ENCODE measurements at regions not wholly inside any gene's neighbourhood (a gene's known extent, or its start where the extent isn't known, plus 50 kb on each side); places are given as distances from the start of the nearest gene placed in this dataset.

DNA sequence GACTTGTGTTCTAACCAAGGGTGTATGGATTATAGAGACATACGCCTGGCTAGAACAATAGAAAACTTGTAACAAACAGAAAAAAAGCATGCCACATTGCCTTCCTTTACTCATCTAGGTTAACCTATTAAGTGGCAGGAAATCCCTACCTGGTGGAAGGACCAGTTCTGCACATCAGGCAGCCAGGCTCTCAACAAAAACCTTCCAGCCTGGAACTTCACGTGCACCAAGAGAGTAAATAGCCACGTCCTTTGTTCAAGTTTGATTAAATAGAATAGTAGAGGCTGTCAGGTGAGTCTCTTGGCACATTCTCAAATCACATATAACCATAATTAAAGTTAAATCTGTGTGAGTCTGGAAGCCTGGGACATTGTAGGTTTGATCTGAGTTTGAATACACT is 85.0 kb upstream of the DPH6 start:
- TF ChIP-seq TAF1 (IDR thresholded peaks at IDR 0.05; ENCODE audit: borderline replicate concordance, insufficient read depth, low read length) (no peak), REST (IDR thresholded peaks at IDR 0.05; ENCODE audit: insufficient read depth in 1 of 2, low read depth in 2 of 2, low read length in 2 of 2) (no peak), POLR2AphosphoS5 (IDR thresholded peaks at IDR 0.05; ENCODE audit: low read depth, low read length) (no peak), SIN3A (IDR thresholded peaks at IDR 0.05; ENCODE audit: borderline replicate concordance, insufficient read depth, low read length) (no peak), FOXP2 (optimal IDR thresholded peaks at IDR 0.05; ENCODE audit: borderline replicate concordance, extremely low read depth, extremely low read length, insufficient read depth) (no peak)

- TF ChIP-seq REST (IDR thresholded peaks at IDR 0.05; ENCODE audit: insufficient read depth in 1 of 2, low read depth in 2 of 2, low read length in 2 of 2), result no peak
These were observed 87.7 kb upstream of the DPH6 start for GRCh38 chr15:35633677-35634076.

GRCh38 chr15:35646790-35647189 is 100.8 kb upstream of the DPH6 start:
- TF ChIP-seq TAF1 (IDR thresholded peaks at IDR 0.05; ENCODE audit: borderline replicate concordance, insufficient read depth, low read length) (no peak), FOXP2 (optimal IDR thresholded peaks at IDR 0.05; ENCODE audit: borderline replicate concordance, extremely low read depth, extremely low read length, insufficient read depth) (no peak), SIN3A (IDR thresholded peaks at IDR 0.05; ENCODE audit: borderline replicate concordance, insufficient read depth, low read length) (no peak), REST (IDR thresholded peaks at IDR 0.05; ENCODE audit: insufficient read depth in 1 of 2, low read depth in 2 of 2, low read length in 2 of 2) (no peak), POLR2AphosphoS5 (IDR thresholded peaks at IDR 0.05; ENCODE audit: low read depth, low read length) (no peak)

DNA sequence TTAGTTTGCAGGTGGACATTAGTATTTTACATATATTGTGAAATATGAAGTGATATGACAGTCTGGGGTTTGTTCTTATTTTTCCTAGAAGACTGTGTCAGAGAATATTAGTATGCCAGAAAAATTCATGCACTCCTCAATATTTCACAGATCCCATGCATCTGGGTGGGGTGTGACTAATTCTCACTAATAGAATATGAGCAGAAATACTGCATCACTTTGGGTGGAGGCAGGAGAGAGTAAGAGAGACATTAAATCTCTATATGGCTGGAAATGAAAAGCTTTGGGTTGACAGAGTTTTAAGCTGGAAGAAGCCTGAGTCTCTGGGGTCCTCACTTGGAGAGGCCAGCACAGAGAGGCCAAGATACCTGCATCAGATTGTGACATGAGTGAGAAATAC is 101.3 kb upstream of the DPH6 start:
- TF ChIP-seq POLR2AphosphoS5 (IDR thresholded peaks at IDR 0.05; ENCODE audit: low read depth, low read length), result no peak
- no peak for TF ChIP-seq SIN3A (IDR thresholded peaks at IDR 0.05; ENCODE audit: borderline replicate concordance, insufficient read depth, low read length)
- no peak for TF ChIP-seq TAF1 (IDR thresholded peaks at IDR 0.05; ENCODE audit: borderline replicate concordance, insufficient read depth, low read length)
- TF ChIP-seq REST (IDR thresholded peaks at IDR 0.05; ENCODE audit: insufficient read depth in 1 of 2, low read depth in 2 of 2, low read length in 2 of 2), result no peak

- no peak for TF ChIP-seq FOXP2 (optimal IDR thresholded peaks at IDR 0.05; ENCODE audit: borderline replicate concordance, extremely low read depth, extremely low read length, insufficient read depth)
- TF ChIP-seq SIN3A (IDR thresholded peaks at IDR 0.05; ENCODE audit: borderline replicate concordance, insufficient read depth, low read length), result no peak
- no peak for TF ChIP-seq TAF1 (IDR thresholded peaks at IDR 0.05; ENCODE audit: borderline replicate concordance, insufficient read depth, low read length)
- no peak for TF ChIP-seq REST (IDR thresholded peaks at IDR 0.05; ENCODE audit: insufficient read depth in 1 of 2, low read depth in 2 of 2, low read length in 2 of 2)
- TF ChIP-seq POLR2AphosphoS5 (IDR thresholded peaks at IDR 0.05; ENCODE audit: low read depth, low read length), result no peak
These were observed 103.0 kb upstream of the DPH6 start for GRCh38 chr15:35648941-35649340.
